GM19328 (cell line): ENCODE measurements at regions not wholly inside any gene's neighbourhood (a gene's known extent, or its start where the extent isn't known, plus 50 kb on each side); places are given as distances from the start of the nearest gene placed in this dataset.

Source experiments
- ATAC-seq: cut with Tn5 transposase; IDR thresholded peaks from one replicate; pipeline ENCODE4 v1.9.1; 2021; ENCODE audit warnings: mild to moderate bottlenecking, moderate library complexity; ENCODE audit not compliant: unreplicated experiment

- ATAC-seq = no peak
Measured at GRCh38 chr6:84425971-84426705, 198.7 kb upstream of the CEP162 start.

- ATAC-seq = no peak
Measured at GRCh38 chr6:84424956-84425355, 197.5 kb upstream of the CEP162 start.

DNA sequence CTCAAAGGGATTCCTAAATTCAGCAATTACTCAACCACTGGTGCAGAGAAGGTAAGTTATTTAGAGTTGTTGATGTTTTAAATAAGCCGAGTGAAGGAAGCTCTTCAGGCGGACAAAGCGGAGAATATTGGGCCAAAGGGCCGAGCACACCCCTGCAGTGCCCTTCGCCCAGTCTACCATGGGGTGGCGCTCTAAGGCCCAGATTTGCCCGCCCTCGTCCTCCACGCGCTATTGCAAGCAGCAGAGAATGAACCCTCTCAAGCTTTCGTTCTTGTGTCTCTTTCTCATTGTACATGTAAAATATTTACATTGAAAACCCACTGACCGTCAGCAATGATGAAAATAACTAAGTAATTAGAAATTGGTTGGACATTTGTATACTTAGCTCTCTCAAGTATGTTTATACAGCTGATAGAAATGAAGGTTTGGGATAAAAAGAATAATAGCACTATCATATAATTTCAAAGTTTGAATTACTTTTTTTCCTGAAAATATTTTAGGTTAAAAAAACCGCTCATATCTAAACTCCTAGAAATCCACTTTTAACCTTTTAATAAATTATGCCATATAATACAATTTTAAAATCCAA is 195.0 kb upstream of the CEP162 start:
- no peak for ATAC-seq

- no peak for ATAC-seq
Measured at GRCh38 chr6:84421031-84421430, 193.6 kb upstream of the CEP162 start.

DNA sequence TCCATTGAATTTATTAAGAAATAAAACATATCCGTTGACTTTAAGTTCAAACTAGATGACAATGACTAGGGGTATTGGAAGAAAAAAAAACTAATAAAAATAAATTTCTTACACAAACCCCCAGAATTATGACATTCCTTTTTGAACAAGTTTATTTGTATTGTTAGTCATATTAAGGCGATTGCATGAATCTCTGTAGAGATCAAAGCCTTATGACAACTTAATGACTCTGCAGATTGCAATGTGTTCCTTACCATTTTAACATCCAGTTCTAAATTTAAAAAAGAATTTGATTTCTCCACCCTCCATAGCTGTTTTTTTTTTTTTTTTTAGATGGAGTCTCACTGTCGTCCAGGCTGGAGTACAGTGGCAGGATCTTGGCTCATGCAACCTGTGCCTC is 189.8 kb upstream of the CEP162 start:
- no peak for ATAC-seq

DNA sequence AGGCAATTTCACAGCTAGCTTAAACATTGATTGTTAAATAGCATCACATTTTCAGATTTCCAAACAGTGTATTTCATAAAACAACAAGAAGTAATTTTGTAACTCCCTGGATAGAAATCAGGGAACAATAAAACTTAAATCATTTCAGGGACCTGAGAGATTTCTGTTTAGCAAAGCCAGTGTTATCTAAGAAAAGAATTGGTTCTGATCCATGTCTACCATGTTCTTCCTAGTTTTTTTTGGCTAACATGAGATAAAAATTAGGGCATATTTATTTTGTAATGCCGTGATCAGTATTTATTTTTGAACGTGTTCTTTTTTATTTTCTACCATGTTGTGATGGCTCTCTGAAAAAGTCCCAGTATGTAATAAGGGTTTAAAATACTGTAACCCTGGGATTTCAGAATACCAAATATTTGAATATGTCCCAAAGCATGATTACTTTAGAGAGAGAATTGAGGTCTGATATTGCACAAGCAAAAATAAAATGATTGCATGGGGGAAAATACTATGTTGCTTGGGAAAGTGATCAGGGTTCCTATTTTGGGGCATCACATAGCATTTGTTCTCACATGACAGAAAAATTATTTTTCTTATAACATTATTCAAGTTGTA is 188.7 kb upstream of the CEP162 start:
- ATAC-seq = no peak

GRCh38 chr6:84415517-84415916 is 188.1 kb upstream of the CEP162 start:
- no peak for ATAC-seq

DNA sequence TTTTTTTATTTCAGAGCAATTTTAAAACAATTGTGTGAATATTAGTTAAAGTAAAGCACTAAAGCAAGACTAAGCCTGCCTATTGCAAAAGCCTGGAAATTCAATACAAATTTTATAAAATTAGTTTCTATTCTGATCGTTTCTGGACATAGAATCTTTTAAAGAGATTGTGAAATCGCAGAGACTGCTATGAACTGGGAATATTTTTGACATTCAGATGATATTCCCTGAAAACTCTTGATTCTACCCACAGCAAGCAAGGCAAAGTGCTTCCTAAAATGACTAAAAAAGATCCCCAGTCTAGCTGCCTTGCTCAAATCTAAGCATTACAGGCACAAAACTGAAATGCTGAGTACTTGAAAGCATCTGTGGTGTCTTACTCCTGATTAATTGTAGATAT is 187.6 kb upstream of the CEP162 start:
- no peak for ATAC-seq

GRCh38 chr6:84414531-84414930 is 187.1 kb upstream of the CEP162 start:
- no peak for ATAC-seq

GRCh38 chr6:84411060-84411629 is 183.7 kb upstream of the CEP162 start:
- ATAC-seq = no peak

DNA sequence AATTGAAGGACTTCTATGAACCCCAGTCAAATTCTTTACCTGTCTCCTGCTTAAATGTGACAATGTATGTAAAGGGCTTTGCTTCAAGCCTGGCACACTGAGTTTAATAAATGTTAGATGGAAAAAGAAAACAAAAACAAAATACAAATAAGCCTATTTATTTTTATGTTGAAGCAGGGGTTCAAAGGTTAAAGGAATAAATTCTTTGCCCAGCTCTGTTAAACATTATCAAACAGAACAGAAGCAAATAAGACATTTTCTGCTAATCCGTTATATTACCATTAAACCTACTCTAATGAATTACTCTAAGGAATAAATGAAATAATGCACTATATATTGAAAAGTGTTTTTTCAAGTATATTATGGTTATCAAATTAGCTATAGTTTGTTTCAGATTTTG is 182.5 kb upstream of the CEP162 start:
- no peak for ATAC-seq

DNA sequence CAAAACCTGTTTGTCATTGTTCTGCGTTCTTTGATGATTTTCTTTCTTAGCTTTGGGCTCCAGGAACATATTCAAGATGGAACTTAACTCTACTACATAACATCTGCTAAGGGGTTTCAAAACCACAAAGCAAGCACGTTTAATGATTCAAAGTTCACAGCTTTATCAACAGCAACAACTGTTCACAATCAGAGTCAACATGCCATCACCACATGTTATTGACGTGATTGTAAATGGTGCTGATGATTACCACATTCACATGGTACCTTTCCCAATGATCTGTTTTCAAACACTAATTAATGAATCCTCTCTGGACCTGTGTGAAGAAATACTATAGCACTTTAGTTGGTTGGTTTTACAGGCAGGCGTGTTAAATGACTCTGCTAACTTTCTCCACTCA is 180.6 kb upstream of the CEP162 start:
- ATAC-seq = no peak

DNA sequence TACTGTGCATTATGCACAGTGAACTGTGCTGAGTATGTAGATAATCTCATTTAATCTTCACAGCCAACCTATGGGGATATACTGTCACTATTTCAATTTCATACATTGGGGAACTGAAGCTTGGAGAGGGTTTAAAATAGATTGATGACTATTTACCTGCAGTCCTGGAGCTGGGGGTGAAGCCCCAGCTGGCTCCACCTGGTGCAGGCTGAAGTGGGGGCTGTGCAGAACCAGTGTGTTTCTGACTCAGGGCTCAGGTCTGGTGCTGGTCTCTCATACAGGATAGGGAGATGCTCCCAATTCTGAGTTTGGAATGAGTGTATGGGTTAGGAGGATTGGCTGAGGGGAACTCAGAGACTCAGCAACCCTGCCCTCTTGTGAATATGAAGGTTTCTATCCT is 176.1 kb upstream of the CEP162 start:
- ATAC-seq = no peak

DNA sequence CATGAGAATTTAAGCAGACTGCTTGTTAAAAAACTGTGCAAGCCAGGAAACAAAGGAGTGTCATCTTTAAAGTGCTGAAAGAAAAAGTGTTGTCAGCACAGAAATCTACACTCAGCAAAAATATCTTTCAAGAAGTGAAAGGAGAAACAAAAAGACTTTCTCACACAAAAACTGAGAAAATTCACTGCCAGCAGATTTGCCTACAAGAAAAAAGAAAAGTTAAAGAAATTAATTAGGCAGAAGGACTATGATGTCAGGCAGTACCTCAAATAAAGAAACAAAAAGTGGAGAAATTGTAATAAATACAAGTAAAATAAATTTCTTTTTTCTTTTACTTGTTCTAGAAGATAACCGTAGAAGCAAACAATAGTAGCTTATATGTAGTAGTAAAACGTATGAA is 171.6 kb upstream of the CEP162 start:
- ATAC-seq = no peak

GRCh38 chr6:84392261-84392660 is 164.8 kb upstream of the CEP162 start:
- no peak for ATAC-seq

DNA sequence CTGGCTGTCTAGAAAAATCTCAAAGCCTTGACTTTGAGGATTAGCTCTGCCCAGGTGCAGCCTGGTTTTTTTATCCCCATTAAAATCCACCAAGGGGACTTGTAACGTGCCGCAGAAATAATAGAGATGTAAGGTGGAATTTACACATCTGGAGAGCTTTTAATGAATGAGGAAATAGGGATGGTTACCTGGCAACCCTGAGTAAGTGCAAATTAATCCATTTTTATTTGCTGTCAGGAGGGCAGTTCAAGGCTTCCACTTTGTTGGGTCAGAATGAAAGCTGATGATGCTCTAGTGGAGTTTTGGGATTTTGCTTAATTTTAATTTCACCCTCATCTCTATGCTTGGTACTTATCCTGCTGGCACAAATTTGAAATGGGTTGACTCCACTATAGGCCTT is 163.4 kb upstream of the CEP162 start:
- no peak for ATAC-seq

- ATAC-seq = no peak
Measured at GRCh38 chr6:84390334-84390733, 162.9 kb upstream of the CEP162 start.

DNA sequence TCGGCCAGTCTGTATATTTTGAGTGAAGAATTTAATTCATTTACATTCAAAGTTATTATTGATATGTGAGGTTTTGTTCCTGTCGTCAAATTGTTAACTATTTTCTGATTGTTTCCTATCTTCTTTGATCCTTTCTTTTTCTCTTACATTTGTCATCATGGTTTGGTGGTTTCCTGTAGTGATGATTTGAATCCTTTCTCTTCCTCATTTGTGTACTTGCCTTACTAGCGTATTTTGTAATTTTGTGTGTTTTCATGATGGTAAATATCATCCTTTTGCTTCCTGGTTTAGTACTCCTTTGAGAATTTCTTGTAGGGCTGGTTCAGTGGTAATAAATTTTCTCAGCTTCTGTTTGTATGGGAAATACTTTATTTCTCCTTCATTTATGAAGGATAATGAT is 151.7 kb upstream of the CEP162 start:
- ATAC-seq = no peak

DNA sequence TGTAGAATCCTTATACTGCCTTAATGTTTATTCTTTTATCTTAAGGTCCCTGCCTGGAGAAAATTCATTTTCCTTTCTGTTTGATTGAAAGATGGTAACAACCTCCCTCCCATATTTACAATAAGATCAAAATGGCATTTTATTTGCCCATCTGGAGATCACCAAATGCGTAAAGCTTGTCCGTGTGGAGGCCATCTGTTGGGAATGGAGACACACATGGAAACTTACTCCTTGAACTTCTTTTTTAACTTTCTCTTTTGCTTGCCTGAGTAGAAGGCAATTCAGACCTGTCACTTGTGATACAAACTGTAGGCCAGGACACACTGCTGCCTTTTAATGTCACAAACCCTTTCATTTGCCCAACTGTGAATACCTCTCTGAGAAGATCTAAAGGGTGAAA is 144.8 kb upstream of the CEP162 start:
- no peak for ATAC-seq

- no peak for ATAC-seq
Measured at GRCh38 chr6:84371681-84372080, 144.2 kb upstream of the CEP162 start.

GRCh38 chr6:84362193-84362821 is 134.9 kb upstream of the CEP162 start:
- ATAC-seq = no peak
